DMS53 (cell line): ENCODE measurements at regions not wholly inside any gene's neighbourhood (a gene's known extent, or its start where the extent isn't known, plus 50 kb on each side); places are given as distances from the start of the nearest gene placed in this dataset.
"Not testable (repeated sequence)": the region's sequence is repeated elsewhere in the genome, so short reads cannot be mapped to it uniquely, and the experiment has no call there.

Experiments used
- DNase-seq: peaks from one replicate; lab custom pipeline; 2025; lab: John Stamatoyannopoulos, UW

DNA sequence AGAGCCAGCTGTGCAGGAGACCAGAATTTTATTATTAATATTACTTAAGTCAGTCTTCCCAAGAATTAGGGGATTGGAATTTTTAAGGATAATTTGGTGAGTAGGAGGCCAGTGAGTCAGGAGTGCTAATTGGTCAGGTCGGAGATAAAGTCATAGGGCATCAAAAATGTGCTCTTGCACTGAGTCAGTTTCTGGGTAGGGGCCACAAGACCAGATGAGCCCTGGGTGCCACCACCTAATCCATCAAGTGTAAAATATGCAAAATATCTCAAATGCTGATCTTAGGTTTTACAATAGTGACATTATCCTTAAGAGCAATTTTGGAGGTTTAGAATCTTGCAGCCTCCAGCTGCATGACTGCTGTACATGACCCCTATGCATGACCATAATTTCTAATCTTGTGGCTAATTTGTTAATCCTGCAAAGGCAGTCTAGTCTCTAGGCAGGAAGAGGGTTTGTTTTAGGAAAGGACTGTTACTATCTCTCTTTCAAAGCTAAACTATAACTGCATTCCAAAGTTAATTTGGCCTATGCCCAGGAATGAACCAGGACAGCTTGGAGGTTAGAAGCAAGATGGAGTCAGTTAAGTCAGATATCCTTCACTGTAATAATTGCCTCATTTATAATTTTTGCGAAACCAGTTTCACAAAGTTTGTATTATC lies 215.9 kb downstream of the RNF152 start:
- no peak for DNase-seq

DNA sequence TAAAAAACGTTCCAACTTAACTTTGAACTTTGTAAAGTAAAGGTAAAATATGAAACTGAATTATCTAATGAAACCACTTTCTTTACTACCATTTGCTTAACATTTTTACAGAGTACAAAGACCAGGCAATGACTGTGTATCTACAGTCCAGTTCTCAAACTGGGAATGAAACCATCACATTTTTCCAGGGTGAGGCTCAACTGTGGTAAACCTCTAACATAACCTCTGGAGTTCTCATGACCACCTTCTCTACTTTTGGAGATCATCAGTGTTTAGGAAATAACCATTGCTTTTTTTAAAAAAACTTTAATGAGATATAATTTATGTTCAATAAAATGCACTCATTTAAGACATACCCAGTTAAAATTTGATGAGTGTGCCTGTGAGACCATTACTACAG lies 223.5 kb downstream of the RNF152 start:
- no peak for DNase-seq

DNA sequence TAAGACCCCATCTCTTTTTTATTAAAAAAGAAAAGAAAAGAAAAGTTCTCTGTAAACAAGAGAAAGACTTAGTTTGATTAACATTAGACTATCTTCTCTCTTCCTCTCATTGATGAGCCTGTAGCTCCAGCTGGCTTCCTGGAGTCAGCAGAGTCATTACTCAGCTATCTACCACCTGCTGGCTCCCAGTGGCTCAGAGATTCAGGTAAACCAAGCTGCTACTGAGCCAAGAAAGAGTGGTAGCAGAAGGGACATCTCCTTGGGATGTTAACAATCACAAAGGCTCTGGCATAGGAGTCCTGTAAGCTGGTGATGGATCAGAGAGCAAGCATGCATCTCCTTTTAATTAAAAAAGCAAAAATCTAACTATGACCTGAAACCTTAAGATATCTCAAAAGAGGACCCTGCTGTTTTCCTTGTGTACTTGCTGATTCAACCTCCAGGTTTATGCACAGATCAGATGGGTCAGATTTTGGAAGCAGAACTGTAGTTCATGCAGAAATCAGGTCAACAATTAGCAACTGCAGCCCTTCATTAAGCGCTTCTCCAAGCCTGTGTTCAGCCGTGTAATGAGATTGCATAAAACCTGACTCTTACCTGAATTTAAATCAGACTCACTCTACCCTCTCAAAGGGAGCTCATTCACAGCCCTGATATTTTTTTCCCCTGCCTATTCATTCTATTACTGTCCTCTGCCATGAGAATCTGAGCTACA lies 225.8 kb downstream of the RNF152 start:
- DNase-seq, result peak; percentile 30

DNA sequence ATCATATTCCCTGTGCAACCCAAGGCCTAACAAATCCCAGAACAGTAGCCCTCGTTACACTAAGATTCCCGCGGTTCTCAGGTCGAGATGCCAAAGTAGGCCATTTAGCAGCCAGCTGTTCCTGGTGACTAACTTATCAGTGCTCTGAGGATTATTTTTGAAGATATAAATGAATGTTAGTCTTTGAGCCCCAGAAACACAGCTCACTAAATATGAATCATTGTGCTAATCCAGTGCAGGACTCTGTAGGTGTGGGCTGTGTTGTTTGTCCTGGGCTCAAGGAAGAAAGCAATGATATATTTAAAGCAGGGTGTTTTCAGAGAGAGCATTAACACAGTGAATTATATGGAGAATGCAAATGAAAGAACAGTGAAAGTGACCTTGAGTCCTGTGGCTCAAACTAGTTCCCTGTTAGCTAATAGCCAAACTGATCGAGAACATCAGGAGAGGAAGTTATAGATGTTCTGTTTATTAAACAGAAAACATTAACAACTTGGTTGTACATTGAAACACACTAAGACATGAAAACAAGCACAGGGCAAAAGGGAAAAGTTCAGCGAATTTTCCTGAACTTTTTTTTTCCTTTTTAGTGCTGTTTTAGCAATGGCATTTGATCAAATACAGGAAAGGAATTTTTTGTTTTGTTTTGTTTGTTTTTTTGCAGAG lies 228.3 kb downstream of the RNF152 start:
- no peak for DNase-seq

DNA sequence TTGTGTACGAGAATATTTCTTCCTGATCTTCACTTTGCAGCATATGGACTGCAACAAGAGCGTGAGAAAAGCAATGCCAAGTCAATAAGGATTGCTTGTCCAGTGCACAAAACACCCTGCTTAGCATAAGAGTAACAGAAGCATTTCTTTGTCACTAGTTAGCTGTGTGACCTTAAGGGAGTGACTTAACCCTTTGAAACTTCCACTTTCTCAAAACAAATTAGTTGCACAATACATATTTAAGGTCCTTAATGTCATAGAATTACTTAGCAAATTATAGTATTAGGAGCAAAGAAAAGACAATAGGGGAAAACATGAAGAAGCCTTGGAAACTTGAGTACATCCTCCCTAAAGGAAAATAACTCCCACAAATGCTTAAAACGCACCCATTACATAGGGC lies 230.1 kb downstream of the RNF152 start:
- DNase-seq, result no peak

DNA sequence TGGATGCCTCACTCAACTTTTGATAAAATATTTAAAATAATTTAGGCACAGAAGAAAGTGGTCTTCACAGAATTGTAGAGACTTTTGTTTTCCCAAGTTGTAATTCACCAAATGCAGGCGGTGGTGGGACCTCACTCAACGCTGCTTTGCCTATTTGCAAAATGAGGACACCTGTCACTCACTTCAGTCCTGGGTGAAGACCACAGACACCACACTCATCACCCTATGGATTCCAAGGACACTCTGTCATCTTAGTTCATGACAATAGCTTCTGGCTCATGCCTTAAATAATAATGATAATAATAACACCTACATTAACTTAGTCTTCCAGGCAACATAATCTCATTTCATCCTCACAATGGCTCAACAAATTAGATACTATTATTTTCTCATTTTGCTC lies 234.4 kb downstream of the RNF152 start:
- DNase-seq, result no peak

DNA sequence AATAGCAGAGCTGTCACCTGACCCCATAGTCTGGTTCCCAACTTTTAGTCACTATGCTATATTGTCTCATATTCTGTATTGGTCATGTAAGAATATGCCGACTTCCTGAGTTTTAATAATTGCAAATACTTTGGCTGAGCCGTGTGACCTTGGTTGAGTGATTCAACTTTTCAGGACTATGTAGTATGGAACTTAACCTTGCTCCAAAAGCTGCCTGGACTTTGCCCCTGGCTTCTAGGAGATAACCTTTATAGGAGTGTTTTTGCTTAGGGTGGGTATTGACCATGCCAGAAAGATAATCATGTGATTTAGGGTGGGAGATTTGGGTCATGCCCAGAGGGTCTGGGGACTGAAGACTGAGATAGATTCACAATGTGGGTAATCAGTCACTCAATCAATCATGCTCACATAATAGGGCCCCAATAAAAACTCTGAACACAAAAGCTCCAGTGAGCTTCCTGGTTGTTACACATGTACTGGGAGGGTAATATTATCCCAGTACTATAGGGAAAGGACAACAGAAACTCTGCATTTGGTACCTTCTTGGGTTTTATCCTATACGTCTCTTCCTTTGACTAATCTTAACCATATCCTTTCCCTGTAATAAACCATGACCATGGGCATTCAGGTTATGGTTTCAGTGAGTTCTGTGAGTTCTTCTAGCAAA lies 235.6 kb downstream of the RNF152 start:
- DNase-seq, result no peak

DNA sequence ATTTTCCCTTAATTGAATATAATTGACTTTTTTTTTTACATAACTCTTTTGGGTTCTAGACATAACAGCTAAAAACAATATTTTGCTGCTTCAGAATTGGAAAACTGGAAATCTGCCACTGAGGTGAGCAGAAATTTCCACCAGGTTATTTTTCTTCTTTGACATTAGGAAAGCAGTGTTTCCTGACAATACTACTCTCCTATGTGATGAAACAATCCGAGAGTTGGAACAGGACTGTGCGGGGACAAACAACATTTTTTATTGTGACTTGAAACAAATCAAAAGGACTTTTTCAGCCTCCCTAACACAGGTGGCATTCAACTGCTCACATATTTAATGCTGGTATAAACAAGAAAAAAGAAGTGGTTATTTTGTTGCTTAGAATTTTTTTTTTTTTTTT lies 237.2 kb downstream of the RNF152 start:
- DNase-seq, result no peak

DNA sequence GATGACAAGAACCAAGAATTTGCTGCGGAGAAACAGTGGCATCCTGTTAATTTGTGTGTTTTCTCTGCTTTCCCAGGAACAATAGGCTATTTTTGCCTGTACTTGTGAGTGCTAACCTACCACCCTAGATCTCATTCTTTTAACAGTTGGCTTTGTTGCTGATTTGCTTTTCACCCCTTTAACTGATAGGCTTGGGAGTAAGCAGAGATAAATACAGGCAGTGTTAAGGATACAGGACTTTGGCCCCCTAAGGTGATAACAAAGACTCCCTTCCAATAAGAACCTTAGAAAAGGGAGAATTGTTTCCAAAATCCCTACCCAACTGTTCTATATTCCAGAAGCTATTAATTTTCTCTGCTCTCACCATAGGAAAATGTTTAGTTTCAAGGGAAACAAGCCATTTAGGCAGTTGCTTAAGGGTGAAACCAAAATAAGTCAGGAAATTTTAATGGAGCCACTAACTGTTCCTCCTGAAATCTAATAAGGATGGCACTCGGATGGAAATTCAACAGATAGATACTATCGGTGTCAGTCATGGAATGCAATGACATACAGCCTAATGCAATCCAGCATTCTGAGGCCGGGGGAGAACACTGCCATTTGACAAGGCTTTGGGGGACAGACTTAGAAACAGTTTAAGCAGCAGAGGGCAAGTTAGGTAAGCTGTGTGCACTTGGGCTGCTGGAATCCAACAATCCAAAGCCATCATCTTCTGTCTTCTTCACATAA lies 238.8 kb downstream of the RNF152 start:
- DNase-seq, result no peak

DNA sequence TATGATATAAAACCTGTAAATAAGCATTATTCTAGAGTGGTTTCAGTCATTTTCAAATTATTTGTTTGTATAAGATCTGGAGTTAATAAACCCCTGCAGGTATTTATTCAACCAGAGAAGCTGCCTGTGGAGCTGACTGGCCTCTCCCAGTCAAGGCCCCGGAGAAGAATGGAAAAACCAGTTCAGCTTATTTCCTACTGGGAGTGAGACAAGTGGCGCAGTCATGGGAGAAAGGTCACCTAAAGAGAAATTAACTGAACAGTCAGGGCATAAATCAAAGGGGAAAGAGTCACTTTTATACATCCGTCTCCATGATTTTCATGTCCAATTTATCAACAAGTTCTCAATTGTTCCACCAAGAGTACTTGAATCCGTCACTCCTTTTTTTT lies 240.9 kb downstream of the RNF152 start:
- DNase-seq, result peak; percentile 55

DNA sequence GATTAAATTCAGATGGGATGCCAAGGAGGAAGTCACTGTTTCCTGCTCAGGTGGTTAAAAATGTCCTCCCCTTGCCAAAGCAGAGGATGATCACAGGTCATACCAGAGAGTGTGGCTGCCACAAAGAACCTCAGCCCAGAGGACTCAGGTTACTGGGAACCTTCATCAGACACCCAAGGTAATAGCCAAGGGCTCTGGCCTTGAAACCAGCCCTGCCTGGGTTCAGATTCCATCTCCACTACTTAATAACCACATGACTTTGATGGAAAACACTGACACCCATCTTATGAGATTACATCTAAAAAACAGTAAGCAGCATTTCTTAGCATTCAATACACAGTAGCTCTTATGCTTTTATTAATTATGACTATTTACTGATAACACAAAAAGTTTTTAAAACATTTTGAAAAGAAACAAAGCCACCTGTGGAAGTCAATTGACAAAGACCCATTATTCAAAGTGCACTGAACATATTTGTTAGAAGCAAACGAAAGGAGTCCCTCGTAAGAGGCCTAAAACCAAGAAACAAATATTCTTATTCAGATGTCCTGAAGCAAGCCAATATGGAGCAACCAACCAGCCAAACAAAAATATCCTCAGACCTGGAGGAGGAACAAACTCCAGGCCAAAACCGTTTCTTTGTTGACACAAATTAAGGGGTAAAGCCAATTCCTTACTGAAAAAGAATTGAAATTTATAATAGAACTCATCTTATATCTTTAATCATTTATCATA lies 241.5 kb downstream of the RNF152 start:
- no peak for DNase-seq

DNA sequence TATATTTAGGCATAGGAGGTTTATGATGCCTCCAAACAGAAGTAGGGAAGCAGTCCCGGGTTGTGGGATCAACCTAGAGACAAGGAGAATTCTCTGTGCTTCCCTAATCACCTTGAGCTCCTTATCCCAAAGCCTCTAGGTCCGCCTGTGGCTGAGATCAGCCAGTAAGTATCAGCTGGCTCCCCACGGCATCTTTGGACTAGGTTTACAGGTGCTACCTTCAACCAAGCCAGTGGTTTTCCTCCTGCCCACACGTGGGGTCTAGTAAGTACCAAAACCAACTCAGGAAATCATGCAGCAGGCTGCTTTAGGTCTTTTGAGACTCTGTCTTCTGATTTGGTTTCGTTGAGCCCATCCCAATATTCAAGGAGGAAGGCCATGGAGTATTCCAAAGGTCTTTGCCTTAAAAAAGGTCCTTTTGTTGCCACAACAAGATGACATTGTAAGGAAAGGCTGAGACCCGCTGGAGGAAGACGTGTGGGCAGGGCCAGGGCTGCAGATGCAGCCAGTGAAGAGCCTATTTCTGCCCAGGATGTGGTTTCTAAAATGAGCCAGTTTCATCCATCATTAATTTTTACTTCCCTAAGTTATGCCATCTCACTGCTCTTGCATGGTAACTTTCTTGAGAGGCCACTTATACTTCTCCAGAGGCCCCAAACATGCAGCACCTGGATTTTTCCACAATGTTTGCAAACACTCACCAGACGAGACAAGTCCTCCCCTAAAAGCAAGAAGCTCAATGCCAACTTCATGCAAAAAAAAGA lies 248.7 kb downstream of the RNF152 start:
- DNase-seq, result no peak

DNA sequence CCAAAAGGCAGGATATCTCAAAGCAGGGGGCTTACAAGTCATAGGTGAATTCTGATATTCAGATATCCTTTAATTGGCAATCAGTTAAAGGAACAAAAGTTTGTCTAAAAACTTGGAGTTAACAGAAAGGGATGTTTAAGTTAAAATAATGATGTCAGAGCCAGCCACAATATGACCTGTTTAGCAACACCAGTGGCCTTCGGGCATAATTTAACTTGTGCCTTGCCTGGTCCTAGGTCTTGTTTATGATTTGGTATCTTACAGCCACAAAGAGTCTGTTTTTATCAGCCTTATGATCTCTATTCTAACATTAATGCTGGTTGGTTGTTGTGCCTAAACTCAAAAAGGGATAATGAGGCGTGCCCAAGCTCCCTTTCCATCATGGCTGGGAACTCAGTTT lies 252.9 kb downstream of the RNF152 start:
- no peak for DNase-seq

DNA sequence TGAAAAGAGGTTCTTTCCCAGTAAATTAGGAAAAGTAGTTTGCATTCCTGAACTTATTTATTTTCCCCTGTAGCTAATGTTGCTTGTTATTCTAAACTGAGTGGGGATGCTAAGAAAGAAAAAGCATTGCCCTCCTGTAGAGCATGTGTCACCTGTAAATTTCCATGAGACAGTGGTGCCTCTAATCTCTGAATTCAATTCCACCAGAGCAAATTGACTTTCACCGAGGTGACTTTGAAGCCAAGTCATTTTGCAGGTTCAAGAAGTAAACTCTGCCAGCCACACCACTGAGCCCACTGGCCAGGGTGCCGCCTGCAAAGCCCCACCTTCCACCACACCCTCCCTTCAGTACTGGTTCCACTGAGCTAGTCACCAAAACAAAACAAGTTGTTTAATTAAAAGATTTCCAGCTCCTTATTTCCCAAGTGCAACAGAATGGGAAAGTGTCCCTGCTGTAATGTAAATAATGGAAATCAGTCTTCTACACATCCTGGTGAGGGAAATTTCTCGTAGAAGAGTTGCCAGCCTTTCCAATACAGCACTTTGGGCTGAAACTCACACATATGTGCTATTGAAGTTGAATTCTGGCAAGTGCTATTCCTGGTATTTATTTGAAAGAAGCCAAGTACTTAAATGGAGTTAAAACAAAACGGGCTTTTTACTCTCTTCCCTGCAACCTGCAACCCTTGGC lies 254.8 kb downstream of the RNF152 start:
- no peak for DNase-seq

DNA sequence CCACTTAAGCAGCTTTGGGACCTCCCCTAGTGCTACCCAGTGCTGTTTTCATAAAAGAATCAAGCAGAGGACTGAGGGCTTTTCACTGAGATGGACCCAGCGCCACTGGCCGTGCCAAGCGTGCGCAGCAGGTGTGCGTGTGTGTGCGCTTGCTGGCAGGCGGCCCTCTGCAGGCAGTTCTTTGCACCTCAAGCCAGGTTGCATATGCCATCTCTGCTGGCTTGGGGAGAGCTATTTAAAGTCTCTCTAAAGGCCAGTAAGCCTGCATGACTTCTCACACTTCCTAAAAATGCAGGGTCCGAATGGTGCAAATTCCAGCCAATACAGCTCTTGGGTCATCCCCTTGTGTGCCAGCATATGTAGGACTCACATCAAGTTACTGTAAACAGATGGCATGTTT lies 255.5 kb downstream of the RNF152 start:
- peak; percentile 25 for DNase-seq

DNA sequence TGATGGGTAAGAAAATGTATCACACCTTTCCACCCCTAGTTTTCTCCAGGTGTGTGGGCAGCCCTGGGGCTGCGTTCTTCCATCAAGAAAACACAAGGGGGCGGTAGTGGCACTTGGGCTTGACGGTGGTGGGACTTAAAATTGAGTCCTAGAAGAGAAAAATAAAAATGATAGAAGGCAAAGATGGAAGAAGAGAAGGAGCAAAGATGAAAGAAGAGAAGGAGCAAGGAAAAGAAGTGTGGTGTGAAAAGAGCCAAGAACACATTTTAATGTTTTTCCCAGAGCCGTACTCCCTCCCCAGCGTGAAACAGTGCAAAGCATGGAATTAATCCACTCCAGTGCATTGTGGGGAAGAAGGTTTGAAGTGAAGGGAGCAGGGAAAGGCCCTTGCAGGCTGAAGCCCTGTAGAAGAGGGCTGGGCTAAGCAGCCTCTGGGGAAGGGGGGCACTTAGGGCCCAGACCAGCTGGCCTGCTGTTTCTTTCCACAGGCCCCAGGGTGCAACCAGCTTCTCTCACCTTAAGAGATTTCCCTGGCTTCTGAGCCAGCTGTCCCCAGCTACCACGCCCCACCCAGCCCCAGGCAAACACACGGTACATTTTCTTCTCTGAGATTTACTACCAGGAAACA lies 256.8 kb downstream of the RNF152 start:
- peak; percentile 88 for DNase-seq

DNA sequence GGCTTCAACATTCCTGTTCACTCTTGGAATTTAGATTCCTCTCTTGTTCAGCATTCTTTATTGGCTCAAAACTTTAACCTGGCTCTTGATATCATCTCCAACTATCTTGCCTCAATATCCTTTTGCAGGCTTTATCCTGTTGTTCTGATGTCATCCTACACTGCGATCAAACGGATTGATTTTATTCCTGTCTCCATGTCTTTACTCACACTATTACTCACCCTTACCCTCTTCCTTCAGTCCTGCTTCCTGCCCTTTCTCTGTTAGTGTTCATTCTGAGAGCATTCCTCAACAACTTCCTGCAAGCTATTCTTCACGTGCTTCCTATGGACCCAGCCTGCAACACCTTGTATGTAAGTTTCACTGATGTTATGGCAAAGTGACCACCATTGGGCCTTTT lies 264.7 kb downstream of the RNF152 start:
- DNase-seq, result no peak

DNA sequence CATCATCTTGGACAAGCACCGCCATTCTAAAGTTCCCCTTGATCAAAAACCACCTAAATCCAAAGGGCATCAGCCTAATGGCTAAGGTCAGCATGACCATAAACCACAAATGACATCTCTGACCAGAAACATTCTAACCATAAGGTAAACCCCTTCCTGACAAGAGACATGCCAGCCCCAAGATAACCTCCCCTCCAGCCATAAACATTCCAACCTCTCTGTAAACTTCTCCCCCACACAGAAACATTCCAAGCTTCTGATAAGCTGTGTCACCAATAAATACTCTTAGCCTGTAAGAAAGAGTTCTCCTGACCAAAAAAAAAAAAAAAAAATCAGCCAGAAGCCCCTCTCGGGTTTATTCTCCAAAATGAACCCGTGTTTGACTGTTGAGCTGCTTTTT lies 268.2 kb downstream of the RNF152 start:
- not testable (repeated sequence) for DNase-seq

DNA sequence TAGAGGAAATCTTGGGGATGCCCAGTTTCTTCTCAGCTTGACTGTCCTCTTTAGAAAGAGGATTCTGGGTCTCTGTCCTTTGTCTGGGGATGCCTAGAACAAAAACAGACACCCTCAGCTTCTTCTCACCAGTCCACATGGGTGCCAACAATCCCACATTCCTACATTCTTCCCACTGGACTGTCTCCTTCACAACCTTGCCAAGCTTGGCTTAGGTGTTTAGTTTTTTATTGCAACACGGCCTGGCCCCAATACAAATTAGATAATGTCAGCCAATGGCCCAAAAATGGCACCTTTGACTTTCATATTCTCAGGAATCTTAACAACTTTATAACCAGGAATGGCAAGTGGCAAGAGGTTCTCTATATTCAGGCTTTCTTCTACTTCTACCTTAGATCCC lies 273.0 kb downstream of the RNF152 start:
- no peak for DNase-seq

DNA sequence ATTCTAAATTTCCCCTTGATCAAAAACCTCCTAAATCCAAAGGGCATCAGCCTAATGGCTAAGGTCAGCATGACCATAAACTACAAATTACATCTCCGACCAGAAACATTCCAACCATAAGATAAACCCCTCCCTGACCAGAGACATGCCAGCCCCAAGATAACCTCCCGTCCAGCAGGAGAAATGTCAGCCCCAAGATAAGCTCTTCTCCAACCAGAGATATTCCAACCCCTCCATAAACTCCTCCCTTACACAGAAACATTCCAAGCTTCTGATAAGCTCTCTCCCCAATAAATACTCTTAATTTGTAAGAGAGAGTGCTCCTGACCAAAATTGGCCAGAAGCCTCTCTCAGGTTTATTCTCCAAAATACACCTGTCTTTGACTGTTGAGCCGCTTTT lies 274.0 kb downstream of the RNF152 start:
- no peak for DNase-seq
